ENCODE measurements at regions not wholly inside any gene's neighbourhood (a gene's known extent, or its start where the extent isn't known, plus 50 kb on each side); places are given as distances from the start of the nearest gene placed in this dataset.
A peak's percentile ranks its signal among the peaks of the same experiment; 100 is the strongest.
"Not testable (repeated sequence)": the region's sequence is repeated elsewhere in the genome, so short reads cannot be mapped to it uniquely, and the experiment has no call there.

DNA sequence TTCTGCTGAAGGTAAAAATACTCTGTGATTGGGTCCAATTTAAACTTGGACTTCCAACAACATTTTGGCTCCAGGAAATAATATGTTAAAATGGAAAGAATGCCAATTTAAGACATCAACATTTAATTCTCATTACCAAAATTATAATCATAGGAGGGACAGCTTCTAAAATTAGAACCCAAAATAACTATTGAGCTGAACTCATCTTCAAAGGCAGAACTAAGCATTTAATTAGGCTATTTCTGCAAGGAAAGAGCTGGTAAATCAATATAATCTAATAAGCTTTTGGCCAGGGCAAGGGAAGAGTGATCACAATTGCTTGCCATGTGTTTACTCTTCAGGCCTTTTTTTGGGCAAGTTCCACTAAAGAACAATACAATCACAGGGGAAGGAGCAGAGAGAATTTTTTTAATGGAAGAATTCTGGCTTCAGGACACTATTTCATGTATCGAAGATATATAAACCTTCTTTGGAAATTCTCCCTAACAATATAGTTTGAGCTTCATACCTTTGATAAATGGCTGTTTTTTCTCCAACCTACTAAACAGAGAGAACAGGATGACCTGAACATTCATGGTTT is 133.1 kb upstream of the PTBP2 start:
- WGBS, 2 donors, result 38 to 83% methylated on average over 1 of the region's 1 CpG
- Histone ChIP-seq H3K27me3 (no peaks in the 10 kb centered on the region), H3K9me3 (no peaks in the 10 kb centered on the region), H3K36me3 (no peaks in the 10 kb centered on the region), H3K4me1 (no peaks in the 10 kb centered on the region), H3K27ac (no peak overlapping the region), H3K4me3 (no peak overlapping the region)
- ATAC-seq (ENCODE audit: low FRiP score in 2 of 2) (no peak), DNase-seq (no peak)
- TF ChIP-seq POLR2AphosphoS5 (IDR thresholded peaks at IDR 0.05), result no peak
- TF ChIP-seq POLR2A (IDR thresholded peaks at IDR 0.05), result no peak
- no peak for TF ChIP-seq EP300 (IDR thresholded peaks at IDR 0.05)
- TF ChIP-seq, protein P1, sequence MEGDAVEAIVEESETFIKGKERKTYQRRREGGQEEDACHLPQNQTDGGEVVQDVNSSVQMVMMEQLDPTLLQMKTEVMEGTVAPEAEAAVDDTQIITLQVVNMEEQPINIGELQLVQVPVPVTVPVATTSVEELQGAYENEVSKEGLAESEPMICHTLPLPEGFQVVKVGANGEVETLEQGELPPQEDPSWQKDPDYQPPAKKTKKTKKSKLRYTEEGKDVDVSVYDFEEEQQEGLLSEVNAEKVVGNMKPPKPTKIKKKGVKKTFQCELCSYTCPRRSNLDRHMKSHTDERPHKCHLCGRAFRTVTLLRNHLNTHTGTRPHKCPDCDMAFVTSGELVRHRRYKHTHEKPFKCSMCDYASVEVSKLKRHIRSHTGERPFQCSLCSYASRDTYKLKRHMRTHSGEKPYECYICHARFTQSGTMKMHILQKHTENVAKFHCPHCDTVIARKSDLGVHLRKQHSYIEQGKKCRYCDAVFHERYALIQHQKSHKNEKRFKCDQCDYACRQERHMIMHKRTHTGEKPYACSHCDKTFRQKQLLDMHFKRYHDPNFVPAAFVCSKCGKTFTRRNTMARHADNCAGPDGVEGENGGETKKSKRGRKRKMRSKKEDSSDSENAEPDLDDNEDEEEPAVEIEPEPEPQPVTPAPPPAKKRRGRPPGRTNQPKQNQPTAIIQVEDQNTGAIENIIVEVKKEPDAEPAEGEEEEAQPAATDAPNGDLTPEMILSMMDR (IDR thresholded peaks at IDR 0.05), result no peak

GRCh38 chr1:96595530-96595929 is 126.1 kb upstream of the PTBP2 start:
- not testable (repeated sequence) for H3K4me1 ChIP-seq; H3K27me3 ChIP-seq; DNase-seq; H3K9me3 ChIP-seq; H3K4me3 ChIP-seq; H3K36me3 ChIP-seq; ATAC-seq (ENCODE audit: low FRiP score in 2 of 2); H3K27ac ChIP-seq
- 67 to 73% methylated on average over 2 of the region's 2 CpGs for WGBS, 2 donors

DNA sequence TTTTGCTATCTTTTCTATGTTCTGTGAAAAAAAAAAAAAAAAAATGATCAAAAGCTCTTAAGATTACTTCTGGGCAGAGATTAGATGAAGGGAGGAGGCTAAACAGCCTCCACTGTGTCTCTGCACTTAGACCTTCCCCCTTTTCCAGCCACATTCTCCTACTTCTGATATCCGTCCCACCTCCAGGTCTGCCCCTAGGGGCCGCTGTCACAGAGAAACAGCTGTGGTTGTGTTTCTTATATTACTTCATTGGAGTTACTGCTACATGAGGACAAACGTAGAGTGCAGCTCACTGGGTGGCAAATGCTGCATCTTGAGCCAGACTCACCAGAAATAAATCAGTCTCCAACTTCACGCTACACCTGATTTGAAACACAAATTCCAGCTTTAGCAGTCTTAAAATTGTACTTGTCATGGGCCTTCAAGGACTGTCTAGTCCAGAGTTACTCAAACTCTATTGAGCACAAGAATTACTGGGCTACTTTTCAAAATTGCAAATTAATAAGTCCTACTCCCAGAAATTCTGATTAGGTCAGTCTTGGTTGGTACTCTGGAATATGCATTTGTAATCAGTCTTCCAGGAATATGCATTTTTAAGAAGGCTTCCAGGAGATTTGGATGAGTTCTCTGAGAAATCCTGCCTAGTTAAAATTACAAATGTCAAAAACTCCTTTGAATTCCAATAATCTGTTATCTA is 125.2 kb upstream of the PTBP2 start:
- TF ChIP-seq EP300 (IDR thresholded peaks at IDR 0.05), result no peak
- no peak for TF ChIP-seq POLR2A (IDR thresholded peaks at IDR 0.05)
- TF ChIP-seq, protein P1 (IDR thresholded peaks at IDR 0.05), result peak in 2 of 6 experiments; percentile 19 to 29
- TF ChIP-seq POLR2AphosphoS5 (IDR thresholded peaks at IDR 0.05), result no peak
- WGBS, 2 donors, result 43 to 45% methylated on average over 4 of the region's 4 CpGs
- H3K4me1 ChIP-seq, result no peaks in the 10 kb centered on the region

GRCh38 chr1:96597218-96597617 is 124.4 kb upstream of the PTBP2 start:
- WGBS, 2 donors, result 68 to 85% methylated on average over 1 of the region's 1 CpG
- no peaks in the 10 kb centered on the region for H3K27me3 ChIP-seq
- H3K36me3 ChIP-seq, result no peaks in the 10 kb centered on the region
- H3K4me1 ChIP-seq, result no peaks in the 10 kb centered on the region
- H3K27ac ChIP-seq, result no peak overlapping the region
- H3K4me3 ChIP-seq, result no peak overlapping the region
- no peaks in the 10 kb centered on the region for H3K9me3 ChIP-seq
- TF ChIP-seq POLR2A (IDR thresholded peaks at IDR 0.05) (no peak), POLR2AphosphoS5 (IDR thresholded peaks at IDR 0.05) (no peak), EP300 (IDR thresholded peaks at IDR 0.05) (no peak)
- TF ChIP-seq, protein P1 (IDR thresholded peaks at IDR 0.05), result no peak
- ATAC-seq (ENCODE audit: low FRiP score in 2 of 2) (no peak), DNase-seq (no peak)

More for the DNA sequence above, 125.2 kb upstream of the PTBP2 start:
- no peaks in the 10 kb centered on the region for H3K27me3 ChIP-seq
- DNase-seq, result no peak
- no peak overlapping the region for H3K4me3 ChIP-seq
- H3K9me3 ChIP-seq, result no peaks in the 10 kb centered on the region
- H3K27ac ChIP-seq, result no peak overlapping the region
- H3K36me3 ChIP-seq, result no peaks in the 10 kb centered on the region
- ATAC-seq (ENCODE audit: low FRiP score in 2 of 2), result no peak

DNA sequence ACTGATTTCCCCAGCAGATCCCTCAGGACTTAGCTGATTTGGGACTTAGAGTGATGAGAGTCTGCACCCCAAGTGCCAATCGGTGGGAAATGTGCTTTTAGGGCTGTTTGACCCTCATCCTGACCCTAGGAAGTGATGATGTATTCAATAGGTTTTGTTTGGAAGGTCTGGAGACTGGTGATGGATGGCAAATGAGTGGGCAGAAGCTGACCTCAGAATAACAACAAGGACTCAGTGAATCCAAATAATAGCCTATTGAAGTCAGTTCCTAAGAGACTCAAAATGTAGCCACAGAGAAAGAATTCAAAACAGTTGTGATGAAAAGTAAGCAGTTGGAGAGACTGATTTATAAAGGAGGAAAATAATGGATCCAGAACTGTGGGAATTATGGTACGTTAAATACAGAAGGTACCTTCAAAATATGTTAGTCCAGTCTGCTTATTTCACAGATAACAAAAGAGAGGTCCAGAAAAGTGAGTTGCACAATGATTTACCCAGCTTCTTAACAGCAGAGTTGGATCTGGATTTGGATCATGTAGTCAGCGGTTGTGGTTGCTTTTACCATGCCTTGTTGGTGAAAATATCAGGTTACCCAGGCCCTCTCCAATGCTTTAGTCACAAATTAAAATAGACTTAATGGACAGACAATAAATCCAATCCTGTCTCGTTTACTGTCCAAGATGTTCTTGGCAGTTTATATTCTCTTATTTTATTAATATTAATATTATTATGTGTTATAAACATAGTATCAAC is 123.0 kb upstream of the PTBP2 start:
- Histone ChIP-seq H3K27me3 (no peaks in the 10 kb centered on the region), H3K9me3 (no peaks in the 10 kb centered on the region), H3K4me3 (no peak overlapping the region), H3K36me3 (no peaks in the 10 kb centered on the region), H3K4me1 (no peaks in the 10 kb centered on the region), H3K27ac (no peak overlapping the region)
- WGBS, 2 donors, result 49 to 61% methylated on average over 4 of the region's 4 CpGs
- DNase-seq (no peak), ATAC-seq (ENCODE audit: low FRiP score in 2 of 2) (no peak)
- TF ChIP-seq POLR2A (IDR thresholded peaks at IDR 0.05) (no peak), POLR2AphosphoS5 (IDR thresholded peaks at IDR 0.05) (no peak), EP300 (IDR thresholded peaks at IDR 0.05) (no peak)
- TF ChIP-seq, protein P1 (IDR thresholded peaks at IDR 0.05), result no peak

GRCh38 chr1:96604620-96605019 is 117.0 kb upstream of the PTBP2 start:
- H3K27ac ChIP-seq; H3K4me1 ChIP-seq; H3K9me3 ChIP-seq; H3K4me3 ChIP-seq; H3K36me3 ChIP-seq; ATAC-seq (ENCODE audit: low FRiP score in 2 of 2); H3K27me3 ChIP-seq: not testable (repeated sequence)
- WGBS, 2 donors, result 95% methylated on average over 15 of the region's 16 CpGs; no CpG with 5 or more reads in 1 of the 2 donors
- DNase-seq, result peak in 1 of 2 donors; percentile 22

GRCh38 chr1:96617375-96617774 is 104.2 kb upstream of the PTBP2 start:
- H3K4me1 ChIP-seq; H3K27ac ChIP-seq; H3K4me3 ChIP-seq; H3K9me3 ChIP-seq; ATAC-seq (ENCODE audit: low FRiP score in 2 of 2); H3K27me3 ChIP-seq; H3K36me3 ChIP-seq; DNase-seq: not testable (repeated sequence)
- 92% methylated on average over 5 of the region's 5 CpGs; no CpG with 5 or more reads in 1 of the 2 donors for WGBS, 2 donors

Data from upper lobe of left lung (tissue), 6 donors.